Glutamatergic neuron (in vitro differentiated cells): ENCODE measurements at regions not wholly inside any gene's neighbourhood (a gene's known extent, or its start where the extent isn't known, plus 50 kb on each side); places are given as distances from the start of the nearest gene placed in this dataset.
"Not testable (repeated sequence)": the region's sequence is repeated elsewhere in the genome, so short reads cannot be mapped to it uniquely, and the experiment has no call there.

Experiments used
- DNase-seq: peaks from one replicate; pipeline ENCODE4 v3.0.0; 2022
- H3K27ac Mint-ChIP-seq: one replicate; pipeline ENCODE4 v1.8.0; 2020; ENCODE audit warnings: mild to moderate bottlenecking, mixed read lengths, inconsistent platforms; ENCODE audit not compliant: unreplicated experiment
- H3K27me3 Mint-ChIP-seq: one replicate; pipeline ENCODE4 v1.8.0; 2020; ENCODE audit warnings: mild to moderate bottlenecking, moderate library complexity, mixed read lengths, inconsistent platforms; ENCODE audit not compliant: unreplicated experiment
- H3K36me3 Mint-ChIP-seq: one replicate; pipeline ENCODE4 v1.8.0; 2020; ENCODE audit warnings: mild to moderate bottlenecking, mixed read lengths, inconsistent platforms; ENCODE audit not compliant: unreplicated experiment
- H3K4me1 Mint-ChIP-seq: one replicate; pipeline ENCODE4 v1.8.0; 2020; ENCODE audit warnings: mild to moderate bottlenecking, low read depth, mixed read lengths, inconsistent platforms; ENCODE audit not compliant: unreplicated experiment
- H3K4me3 Mint-ChIP-seq: one replicate; pipeline ENCODE4 v1.8.0; 2020; ENCODE audit warnings: mild to moderate bottlenecking, mixed read lengths, inconsistent platforms; ENCODE audit not compliant: unreplicated experiment
- H3K9me3 Mint-ChIP-seq: one replicate; pipeline ENCODE4 v1.8.0; 2020; ENCODE audit warnings: mild to moderate bottlenecking, moderate library complexity, mixed read lengths, inconsistent platforms; ENCODE audit not compliant: unreplicated experiment
- CTCF ChIP-seq: fragments of 200-600 bp; sonication (generic); IDR thresholded peaks from one replicate; pipeline ENCODE4 v1.5.0; 2021; ENCODE audit not compliant: partially characterized antibody, unreplicated experiment

- no peaks in the 10 kb centered on the region for H3K36me3 Mint-ChIP-seq
- no peaks in the 10 kb centered on the region for H3K27me3 Mint-ChIP-seq
- H3K9me3 Mint-ChIP-seq: no peaks in the 10 kb centered on the region
- no peak for DNase-seq
- H3K4me3 Mint-ChIP-seq: no peak overlapping the region
- no peak overlapping the region for H3K27ac Mint-ChIP-seq
- peaks cover 2% of the 10 kb centered on the region for H3K4me1 Mint-ChIP-seq
- no peak for TF ChIP-seq CTCF
Observed at GRCh38 chr5:105619725-105620124, 2051.0 kb downstream of the EFNA5 start.

- H3K4me3 Mint-ChIP-seq: no peak overlapping the region
- H3K4me1 Mint-ChIP-seq: peaks cover 2% of the 10 kb centered on the region
- H3K27me3 Mint-ChIP-seq: no peaks in the 10 kb centered on the region
- no peaks in the 10 kb centered on the region for H3K9me3 Mint-ChIP-seq
- no peak overlapping the region for H3K27ac Mint-ChIP-seq
- no peak for TF ChIP-seq CTCF
- H3K36me3 Mint-ChIP-seq: no peaks in the 10 kb centered on the region
- no peak for DNase-seq
Observed at GRCh38 chr5:105617436-105618215, 2053.1 kb downstream of the EFNA5 start.

- Mint-ChIP-seq H3K4me3 (no peak overlapping the region), H3K9me3 (no peaks in the 10 kb centered on the region), H3K27me3 (no peaks in the 10 kb centered on the region), H3K4me1 (peaks cover 2% of the 10 kb centered on the region), H3K36me3 (no peaks in the 10 kb centered on the region), H3K27ac (no peak overlapping the region)
- DNase-seq: no peak
- no peak for TF ChIP-seq CTCF
Observed at GRCh38 chr5:105616599-105616998, 2054.0 kb upstream of the NUDT12 start.

- not testable (repeated sequence) for H3K27ac Mint-ChIP-seq, H3K4me1 Mint-ChIP-seq, H3K36me3 Mint-ChIP-seq, DNase-seq, H3K4me3 Mint-ChIP-seq, H3K9me3 Mint-ChIP-seq, H3K27me3 Mint-ChIP-seq
Observed at GRCh38 chr5:105602406-105602805, 2039.8 kb upstream of the NUDT12 start.

- TF ChIP-seq CTCF: no peak
- no peaks in the 10 kb centered on the region for H3K4me1 Mint-ChIP-seq
- no peaks in the 10 kb centered on the region for H3K36me3 Mint-ChIP-seq
- H3K9me3 Mint-ChIP-seq: no peaks in the 10 kb centered on the region
- H3K4me3 Mint-ChIP-seq: no peak overlapping the region
- no peaks in the 10 kb centered on the region for H3K27me3 Mint-ChIP-seq
- DNase-seq: no peak
- H3K27ac Mint-ChIP-seq: no peak overlapping the region
Observed at GRCh38 chr5:105593011-105593760, 2030.6 kb upstream of the NUDT12 start.
